ENCODE measurements at regions not wholly inside any gene's neighbourhood (a gene's known extent, or its start where the extent isn't known, plus 50 kb on each side); places are given as distances from the start of the nearest gene placed in this dataset.

- ATAC-seq: no peak
- H3K4me2 ChIP-seq: no peak overlapping the region
- 0% methylated on average over 3 of the region's 3 CpGs for WGBS (ENCODE audit: missing lambda C conversion rate)
- DNase-seq (ENCODE audit: low read depth in 1 of 2, low spot score in 1 of 2): no peak
- no peaks in the 10 kb centered on the region for H3K4me1 ChIP-seq
- FAIRE-seq: no peak
- no peak overlapping the region for H3K4me3 ChIP-seq
- no peak overlapping the region for H3K27ac ChIP-seq
- POLR2A ChIA-PET: no interaction called here
- no peak for TF ChIP-seq RAD21 (conservative IDR thresholded peaks at IDR 0.05 in 1 of 2, IDR thresholded peaks at IDR 0.05 in 1 of 2)
- H3K9me3 ChIP-seq: no peaks in the 10 kb centered on the region
- CTCF ChIA-PET: interaction anchor here (0.9 to 1.2 kb wide), 3 partner anchors 16 to 733 kb away, joined by 3 to 4 read pairs (median 3); no protein-coding TSS in a partner anchor
These were observed 183.4 kb downstream of the EMX2 start for GRCh38 chr10:117725993-117726392.

- FAIRE-seq: no peak
- H3K4me1 ChIP-seq: no peaks in the 10 kb centered on the region
- no peak overlapping the region for H3K4me2 ChIP-seq
- no peak overlapping the region for H3K27ac ChIP-seq
- no peak for ATAC-seq
- H3K9me3 ChIP-seq: no peaks in the 10 kb centered on the region
- no peak overlapping the region for H3K4me3 ChIP-seq
- ChIA-PET CTCF (interaction anchor here (0.9 to 1.2 kb wide), 3 partner anchors 15 to 733 kb away, joined by 3 to 4 read pairs (median 3); no protein-coding TSS in a partner anchor), POLR2A (no interaction called here)
- no peak for DNase-seq (ENCODE audit: low read depth in 1 of 2, low spot score in 1 of 2)
- WGBS (ENCODE audit: missing lambda C conversion rate): 0% methylated on average over 2 of the region's 2 CpGs
- TF ChIP-seq REST (IDR thresholded peaks at IDR 0.05) (no peak), NR3C1 (IDR thresholded peaks at IDR 0.05) (no peak)
These were observed 184.2 kb downstream of the EMX2 start for GRCh38 chr10:117726596-117727295.

GRCh38 chr10:117727421-117727820 lies 184.9 kb downstream of the EMX2 start:
- no peak overlapping the region for H3K4me2 ChIP-seq
- ATAC-seq (no peak), FAIRE-seq (no peak), DNase-seq (ENCODE audit: low read depth in 1 of 2, low spot score in 1 of 2) (no peak)
- H3K27ac ChIP-seq: no peak overlapping the region
- no peaks in the 10 kb centered on the region for H3K9me3 ChIP-seq
- ChIA-PET POLR2A (no interaction called here), CTCF (interaction anchor here (1.2 kb wide), 1 partner anchor 14 kb away, joined by 3 read pairs; no protein-coding TSS in a partner anchor)
- WGBS (ENCODE audit: missing lambda C conversion rate): 23% methylated on average over 4 of the region's 4 CpGs
- H3K4me1 ChIP-seq: no peaks in the 10 kb centered on the region
- TF ChIP-seq MAFK (IDR thresholded peaks at IDR 0.05; ENCODE audit: partially characterized antibody) (no peak), CTCF (IDR thresholded peaks at IDR 0.05) (no peak), MAX (IDR thresholded peaks at IDR 0.05) (no peak)
- H3K4me3 ChIP-seq: no peak overlapping the region

GRCh38 chr10:117728087-117728486 lies 185.5 kb downstream of the EMX2 start:
- H3K27ac ChIP-seq: no peak overlapping the region
- no peak overlapping the region for H3K4me2 ChIP-seq
- FAIRE-seq (no peak), ATAC-seq (no peak), DNase-seq (ENCODE audit: low read depth in 1 of 2, low spot score in 1 of 2) (no peak)
- TF ChIP-seq SMC3 (IDR thresholded peaks at IDR 0.05) (no peak), MAZ (IDR thresholded peaks at IDR 0.05; ENCODE audit: borderline replicate concordance, low read depth, low read length) (no peak), BCL3 (IDR thresholded peaks at IDR 0.05) (no peak), ZSCAN20 (CRISPR knock-in tag; IDR thresholded peaks at IDR 0.05) (no peak)
- no peaks in the 10 kb centered on the region for H3K4me1 ChIP-seq
- POLR2A ChIA-PET: no interaction called here
- no peak overlapping the region for H3K4me3 ChIP-seq
- H3K9me3 ChIP-seq: no peaks in the 10 kb centered on the region
- CTCF ChIA-PET: no interaction called here

All from A549 (cell line).